Panc1 (cell line): ENCODE measurements at regions not wholly inside any gene's neighbourhood (a gene's known extent, or its start where the extent isn't known, plus 50 kb on each side); places are given as distances from the start of the nearest gene placed in this dataset.

ENCODE experiments used
- CTCF ChIP-seq: fragments of 450-650 bp; IDR thresholded peaks from 2 replicates; pipeline ENCODE4 v1.5.1; 2017; ENCODE audit warnings: mild to moderate bottlenecking
- POLR2AphosphoS5 ChIP-seq: IDR thresholded peaks from 2 replicates; pipeline ENCODE4 v1.6.1; 2012; ENCODE audit warnings: mild to moderate bottlenecking, low read depth, low read length, moderate library complexity
- SIN3A ChIP-seq: IDR thresholded peaks from 2 replicates; pipeline ENCODE4 v1.6.1; 2012; ENCODE audit warnings: low read depth, mild to moderate bottlenecking, low read length, moderate library complexity, borderline replicate concordance; ENCODE audit not compliant: insufficient read depth

GRCh38 chr6:108796875-108797274 lies 51.3 kb upstream of the ARMC2 start:
- TF ChIP-seq CTCF, result no peak
- no peak for TF ChIP-seq POLR2AphosphoS5
- no peak for TF ChIP-seq SIN3A
